ENCODE measurements at regions not wholly inside any gene's neighbourhood (a gene's known extent, or its start where the extent isn't known, plus 50 kb on each side); places are given as distances from the start of the nearest gene placed in this dataset.

- Histone ChIP-seq H3K27ac (peak overlapping the region; percentile 25 to 45), H3K4me3 (peak overlapping the region; percentile 19), H3K9me3 (no peaks in the 10 kb centered on the region), H3K36me3 (no peaks in the 10 kb centered on the region), H3K4me1 (ENCODE audit: control insufficient read depth in 1 of 2, low read depth in 2 of 2) (peaks cover 14 to 46% of the 10 kb centered on the region in 2 donors), H3K27me3 (replicated peaks; ENCODE audit: insufficient read depth) (no peaks in the 10 kb centered on the region)
- no peak for ATAC-seq (ENCODE audit: insufficient number of reproducible peaks, low FRiP score, low read depth)
- no peak for TF ChIP-seq CTCF (IDR thresholded peaks at IDR 0.05)
- no peak for DNase-seq (ENCODE audit: low spot score)
These were observed 243.4 kb upstream of the GK2 start for GRCh38 chr4:79651456-79651855.

- no peak for ATAC-seq (ENCODE audit: insufficient number of reproducible peaks, low FRiP score, low read depth)
- H3K27me3 ChIP-seq (replicated peaks; ENCODE audit: insufficient read depth), result no peaks in the 10 kb centered on the region
- peak overlapping the region; percentile 25 to 45 for H3K27ac ChIP-seq
- no peak overlapping the region for H3K4me3 ChIP-seq
- no peak for DNase-seq (ENCODE audit: low spot score)
- peaks cover 14 to 46% of the 10 kb centered on the region in 2 donors for H3K4me1 ChIP-seq (ENCODE audit: control insufficient read depth in 1 of 2, low read depth in 2 of 2)
- H3K9me3 ChIP-seq, result no peaks in the 10 kb centered on the region
- no peaks in the 10 kb centered on the region for H3K36me3 ChIP-seq
- no peak for TF ChIP-seq CTCF (IDR thresholded peaks at IDR 0.05)
These were observed 242.9 kb upstream of the GK2 start for GRCh38 chr4:79650794-79651431.

- TF ChIP-seq CTCF (IDR thresholded peaks at IDR 0.05), result no peak
- DNase-seq (ENCODE audit: low spot score), result no peak
- H3K36me3 ChIP-seq, result no peaks in the 10 kb centered on the region
- H3K27me3 ChIP-seq (replicated peaks; ENCODE audit: insufficient read depth), result no peaks in the 10 kb centered on the region
- no peak overlapping the region for H3K4me3 ChIP-seq
- H3K4me1 ChIP-seq (ENCODE audit: control insufficient read depth in 1 of 2, low read depth in 2 of 2), result peaks cover 14 to 46% of the 10 kb centered on the region in 2 donors
- no peaks in the 10 kb centered on the region for H3K9me3 ChIP-seq
- no peak for ATAC-seq (ENCODE audit: insufficient number of reproducible peaks, low FRiP score, low read depth)
- H3K27ac ChIP-seq, result no peak overlapping the region
These were observed 242.2 kb upstream of the GK2 start for GRCh38 chr4:79650217-79650616.

- Histone ChIP-seq H3K9me3 (no peaks in the 10 kb centered on the region), H3K36me3 (no peaks in the 10 kb centered on the region), H3K4me1 (ENCODE audit: control insufficient read depth in 1 of 2, low read depth in 2 of 2) (peaks cover 0 to 19% of the 10 kb centered on the region in 2 donors), H3K27me3 (replicated peaks; ENCODE audit: insufficient read depth) (no peaks in the 10 kb centered on the region), H3K27ac (no peak overlapping the region), H3K4me3 (no peak overlapping the region)
- no peak for TF ChIP-seq CTCF (IDR thresholded peaks at IDR 0.05)
- no peak for ATAC-seq (ENCODE audit: insufficient number of reproducible peaks, low FRiP score, low read depth)
- DNase-seq (ENCODE audit: low spot score), result no peak
These were observed 237.9 kb upstream of the GK2 start for GRCh38 chr4:79645942-79646341.

- Histone ChIP-seq H3K27ac (no peak overlapping the region), H3K9me3 (no peaks in the 10 kb centered on the region), H3K36me3 (no peaks in the 10 kb centered on the region), H3K27me3 (replicated peaks; ENCODE audit: insufficient read depth) (no peaks in the 10 kb centered on the region), H3K4me3 (no peak overlapping the region), H3K4me1 (ENCODE audit: control insufficient read depth in 1 of 2, low read depth in 2 of 2) (no peaks in the 10 kb centered on the region)
- DNase-seq (ENCODE audit: low spot score) (no peak), ATAC-seq (ENCODE audit: insufficient number of reproducible peaks, low FRiP score, low read depth) (no peak)
- TF ChIP-seq CTCF (IDR thresholded peaks at IDR 0.05), result no peak
These were observed 230.7 kb upstream of the GK2 start for GRCh38 chr4:79638735-79639134.

Data from thoracic aorta (tissue), 2 donors.